Progenitor cell of endocrine pancreas (in vitro differentiated cells): ENCODE measurements at regions not wholly inside any gene's neighbourhood (a gene's known extent, or its start where the extent isn't known, plus 50 kb on each side); places are given as distances from the start of the nearest gene placed in this dataset.

Experiments
- DNase-seq: peaks from one replicate; pipeline ENCODE4 v3.0.0; 2021; ENCODE audit warnings: low spot score; ENCODE audit not compliant: unreplicated experiment
- H3K27ac Mint-ChIP-seq: 2 replicates; pipeline ENCODE4 v1.8.0; 2021; ENCODE audit warnings: mild to moderate bottlenecking, moderate library complexity, mixed read lengths
- H3K27me3 Mint-ChIP-seq: 2 replicates; pipeline ENCODE4 v1.8.0; 2021; ENCODE audit warnings: mixed read lengths
- H3K36me3 Mint-ChIP-seq: 2 replicates; pipeline ENCODE4 v1.8.0; 2022; ENCODE audit warnings: mixed read lengths; ENCODE audit not compliant: insufficient read depth
- H3K4me1 Mint-ChIP-seq: 2 replicates; pipeline ENCODE4 v1.8.0; 2021; ENCODE audit warnings: low read depth, mixed read lengths
- H3K4me3 Mint-ChIP-seq: 2 replicates; pipeline ENCODE4 v1.8.0; 2021; ENCODE audit warnings: low read depth, mild to moderate bottlenecking, moderate library complexity, mixed read lengths
- H3K9me3 Mint-ChIP-seq: 2 replicates; pipeline ENCODE4 v1.8.0; 2021; ENCODE audit warnings: low read depth, mixed read lengths
- TF ChIP-seq, protein P1 (sequence below): fragments of 200-600 bp; sonication (generic); IDR thresholded peaks from one replicate; pipeline ENCODE4 v1.5.0; 2021; ENCODE audit warnings: antibody characterized with exemption, mild to moderate bottlenecking; ENCODE audit not compliant: unreplicated experiment

DNA sequence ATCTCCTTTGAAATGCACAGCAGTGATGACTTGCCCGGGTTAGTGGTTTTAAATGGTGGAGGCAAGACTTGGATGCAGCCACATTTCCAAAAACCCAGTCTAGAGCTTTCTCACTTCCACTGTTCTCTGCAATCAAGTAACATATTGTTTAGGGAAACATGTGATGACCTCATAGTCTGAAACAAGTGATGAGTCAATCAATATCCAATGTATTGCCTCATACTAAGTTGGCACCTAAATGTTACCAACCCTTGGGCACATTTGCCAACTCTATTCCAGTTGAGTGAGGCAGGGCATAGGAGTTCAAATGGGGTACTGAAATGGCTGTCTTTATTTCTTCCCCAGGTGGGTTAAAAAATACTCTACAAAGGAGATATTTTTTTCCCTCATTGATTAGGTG lies 1105.4 kb downstream of the VRK1 start:
- Mint-ChIP-seq H3K4me1 (no peaks in the 10 kb centered on the region), H3K9me3 (no peaks in the 10 kb centered on the region)

DNA sequence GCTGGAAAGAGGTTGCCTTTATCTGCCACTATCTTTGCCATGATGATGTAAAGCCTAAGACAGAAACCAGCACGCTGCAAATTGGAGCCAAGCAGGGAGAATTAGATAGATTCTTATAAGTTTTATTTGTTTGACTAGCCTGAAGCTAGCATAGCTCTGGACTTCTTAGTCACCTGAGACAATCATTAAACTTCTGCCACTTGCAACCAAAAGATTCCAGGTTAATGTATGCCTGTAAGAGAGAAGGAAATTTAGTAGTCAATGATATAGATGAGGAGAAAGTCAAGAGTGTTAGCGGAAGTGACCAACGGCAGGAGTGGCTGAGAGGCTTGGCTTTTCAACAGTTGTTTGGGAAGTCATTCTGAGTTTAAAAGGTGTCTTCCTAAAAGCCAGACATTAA lies 1106.6 kb downstream of the VRK1 start:
- Mint-ChIP-seq H3K4me1 (no peaks in the 10 kb centered on the region), H3K36me3 (no peaks in the 10 kb centered on the region), H3K4me3 (no peak overlapping the region), H3K9me3 (peaks cover 6% of the 10 kb centered on the region), H3K27ac (no peak overlapping the region), H3K27me3 (no peaks in the 10 kb centered on the region)
- no peak for DNase-seq
- TF ChIP-seq, protein P1, sequence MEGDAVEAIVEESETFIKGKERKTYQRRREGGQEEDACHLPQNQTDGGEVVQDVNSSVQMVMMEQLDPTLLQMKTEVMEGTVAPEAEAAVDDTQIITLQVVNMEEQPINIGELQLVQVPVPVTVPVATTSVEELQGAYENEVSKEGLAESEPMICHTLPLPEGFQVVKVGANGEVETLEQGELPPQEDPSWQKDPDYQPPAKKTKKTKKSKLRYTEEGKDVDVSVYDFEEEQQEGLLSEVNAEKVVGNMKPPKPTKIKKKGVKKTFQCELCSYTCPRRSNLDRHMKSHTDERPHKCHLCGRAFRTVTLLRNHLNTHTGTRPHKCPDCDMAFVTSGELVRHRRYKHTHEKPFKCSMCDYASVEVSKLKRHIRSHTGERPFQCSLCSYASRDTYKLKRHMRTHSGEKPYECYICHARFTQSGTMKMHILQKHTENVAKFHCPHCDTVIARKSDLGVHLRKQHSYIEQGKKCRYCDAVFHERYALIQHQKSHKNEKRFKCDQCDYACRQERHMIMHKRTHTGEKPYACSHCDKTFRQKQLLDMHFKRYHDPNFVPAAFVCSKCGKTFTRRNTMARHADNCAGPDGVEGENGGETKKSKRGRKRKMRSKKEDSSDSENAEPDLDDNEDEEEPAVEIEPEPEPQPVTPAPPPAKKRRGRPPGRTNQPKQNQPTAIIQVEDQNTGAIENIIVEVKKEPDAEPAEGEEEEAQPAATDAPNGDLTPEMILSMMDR = no peak

More for the DNA sequence above, 1105.4 kb downstream of the VRK1 start:
- Mint-ChIP-seq H3K36me3 (no peaks in the 10 kb centered on the region), H3K27me3 (no peaks in the 10 kb centered on the region), H3K4me3 (no peak overlapping the region), H3K27ac (no peak overlapping the region)
- TF ChIP-seq, protein P1 = no peak
- no peak for DNase-seq

DNA sequence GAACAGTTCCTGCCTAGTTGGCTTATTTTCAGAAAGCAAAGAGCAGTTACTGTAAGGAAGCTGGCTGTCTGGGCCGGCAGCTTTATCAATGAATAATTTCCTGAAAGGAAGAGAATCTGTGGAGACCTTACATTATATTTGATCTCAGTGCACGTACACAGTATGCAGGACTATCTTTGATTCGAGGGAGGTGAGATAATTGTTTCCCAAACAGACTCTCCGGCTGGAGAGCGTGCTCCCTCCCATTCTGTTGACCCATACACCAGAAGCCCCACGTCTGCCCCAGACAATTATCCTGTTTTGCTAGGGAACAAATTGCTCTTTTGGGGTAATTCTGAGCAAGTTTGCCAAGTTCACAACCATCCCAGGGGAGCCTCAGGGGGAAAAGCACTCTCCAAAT lies 1115.0 kb downstream of the VRK1 start:
- TF ChIP-seq, protein P1 = no peak
- H3K4me3 Mint-ChIP-seq = no peak overlapping the region
- peaks cover 10% of the 10 kb centered on the region for H3K27me3 Mint-ChIP-seq
- no peak overlapping the region for H3K27ac Mint-ChIP-seq
- no peak for DNase-seq
- peaks cover 12% of the 10 kb centered on the region for H3K9me3 Mint-ChIP-seq
- no peaks in the 10 kb centered on the region for H3K36me3 Mint-ChIP-seq
- no peaks in the 10 kb centered on the region for H3K4me1 Mint-ChIP-seq

DNA sequence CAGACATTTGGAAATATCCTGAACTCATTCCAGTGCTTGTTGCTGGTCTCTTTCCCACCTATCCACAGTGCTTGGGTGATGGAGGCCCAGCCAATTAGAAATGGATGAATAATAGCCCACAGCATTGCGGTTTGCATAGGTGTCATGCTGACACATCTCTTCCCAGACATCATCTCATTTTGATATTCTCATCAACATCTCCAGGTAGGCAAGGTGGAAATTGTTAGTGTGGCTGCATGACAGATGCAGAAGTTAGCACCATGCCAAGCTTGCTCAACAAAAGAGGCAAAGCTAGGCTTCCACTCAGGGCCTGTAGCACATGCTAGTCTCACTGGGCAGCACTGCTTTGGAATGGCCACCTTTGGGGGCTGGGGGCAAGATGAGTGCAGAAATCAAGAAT lies 1118.9 kb downstream of the VRK1 start:
- no peaks in the 10 kb centered on the region for H3K9me3 Mint-ChIP-seq

DNA sequence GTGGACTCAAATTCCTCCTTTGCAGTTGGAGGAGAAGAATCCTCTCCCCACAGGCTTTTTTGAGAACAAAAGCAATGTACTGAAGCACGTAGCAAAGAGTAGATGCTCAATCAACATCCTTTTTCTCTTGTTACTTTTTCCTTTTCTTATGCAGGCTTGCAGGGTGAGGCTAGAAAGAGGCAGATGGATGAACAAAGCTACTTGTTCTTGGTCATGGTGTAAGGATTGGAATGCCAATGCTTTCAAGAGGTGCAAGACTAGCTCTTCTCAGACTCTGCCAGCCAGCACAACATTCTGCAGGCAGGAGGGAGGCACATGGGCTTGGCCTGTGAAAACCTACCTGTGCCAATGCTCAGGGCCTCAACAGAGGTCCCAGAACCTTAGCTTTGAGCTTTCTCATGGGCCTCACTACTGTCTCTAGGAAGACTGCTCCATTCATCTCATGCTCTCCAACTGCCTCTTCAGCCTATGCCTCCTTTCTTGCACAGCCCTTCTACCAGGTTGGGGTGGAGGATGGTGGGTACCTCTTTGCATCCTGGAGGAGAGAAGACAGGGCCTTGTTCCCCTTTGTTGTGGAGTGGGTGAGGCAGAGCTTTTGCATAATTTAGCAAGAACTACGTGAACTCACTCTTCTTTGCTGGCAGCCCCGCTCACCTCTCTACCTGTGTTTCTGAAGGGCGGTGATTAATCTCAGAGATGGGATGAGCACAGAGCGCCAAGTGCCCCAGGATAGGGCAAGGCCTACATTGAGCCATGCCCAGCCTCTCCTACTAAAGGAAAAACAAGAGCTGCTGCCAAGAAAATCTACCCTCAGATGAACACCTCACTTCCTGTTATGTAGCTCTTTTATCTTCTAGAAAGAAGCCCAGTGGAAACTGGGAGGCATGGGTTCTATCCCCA lies 1119.7 kb downstream of the VRK1 start:
- Mint-ChIP-seq H3K36me3 (no peaks in the 10 kb centered on the region), H3K27ac (no peak overlapping the region), H3K4me3 (no peak overlapping the region), H3K9me3 (no peaks in the 10 kb centered on the region), H3K4me1 (no peaks in the 10 kb centered on the region), H3K27me3 (peaks cover 13% of the 10 kb centered on the region)
- no peak for DNase-seq
- TF ChIP-seq, protein P1 = no peak

More for the DNA sequence above, 1118.9 kb downstream of the VRK1 start:
- Mint-ChIP-seq H3K4me3 (no peak overlapping the region), H3K36me3 (no peaks in the 10 kb centered on the region), H3K27me3 (peaks cover 13% of the 10 kb centered on the region), H3K27ac (no peak overlapping the region), H3K4me1 (no peaks in the 10 kb centered on the region)
- no peak for DNase-seq
- TF ChIP-seq, protein P1 = no peak
